ENCODE measurements at regions not wholly inside any gene's neighbourhood (a gene's known extent, or its start where the extent isn't known, plus 50 kb on each side); places are given as distances from the start of the nearest gene placed in this dataset.

DNA sequence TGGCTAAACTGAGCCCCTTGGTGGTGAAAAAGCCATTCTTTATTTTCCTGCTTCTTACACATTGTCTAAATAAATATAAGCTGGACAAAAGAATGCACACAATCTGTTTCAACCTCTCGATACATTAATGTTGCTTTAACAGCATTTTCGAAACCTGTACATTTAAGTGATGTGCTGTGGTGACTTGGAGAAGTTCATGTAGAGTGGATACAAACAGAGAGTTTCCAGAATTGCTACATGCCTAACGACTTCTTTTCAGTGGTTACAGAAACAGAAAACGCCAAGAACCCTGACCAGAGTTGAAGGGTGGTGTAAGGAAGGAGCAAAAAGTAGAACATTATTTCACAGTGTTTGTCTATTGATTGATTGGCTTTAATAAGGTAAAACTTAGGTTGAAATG lies 500.9 kb downstream of the SLC16A7 start:
- Histone ChIP-seq H3K36me3 (ENCODE audit: control insufficient read depth in 1 of 2, insufficient read depth in 2 of 2, low read length in 2 of 2) (no peaks in the 10 kb centered on the region), H3K9ac (ENCODE audit: low read length) (no peak overlapping the region), H4K20me1 (ENCODE audit: insufficient read depth) (no peaks in the 10 kb centered on the region), H2AFZ (ENCODE audit: low read depth, low read length, poor library complexity, severe bottlenecking) (no peak overlapping the region), H3K4me2 (ENCODE audit: low read length) (no peak overlapping the region), H3K27ac (ENCODE audit: low read depth, low read length) (no peak overlapping the region), H3K4me3 (replicated peaks in 1 of 2; ENCODE audit: low read depth in 1 of 2, low read length in 2 of 2) (no peak overlapping the region), H3K9me2 (ENCODE audit: insufficient read depth) (no peaks in the 10 kb centered on the region), H3K4me1 (ENCODE audit: control insufficient read depth in 1 of 2, insufficient read depth in 2 of 2, low read length in 2 of 2) (peaks cover 0 to 3% of the 10 kb centered on the region in 2 experiments; a peak in 1 of 4 replicates), H3K9me3 (ENCODE audit: control insufficient read depth in 1 of 2, insufficient read depth in 1 of 2, low read depth in 1 of 2, low read length in 2 of 2) (no peaks in the 10 kb centered on the region), H3K79me2 (ENCODE audit: insufficient read depth, low read length) (no peaks in the 10 kb centered on the region), H3K27me3 (ENCODE audit: insufficient read depth, low read length) (no peaks in the 10 kb centered on the region)
- BruUV-seq (replicated peaks), result no TSS peak
- no peak for DNase-seq (ENCODE audit: low read depth, low spot score)
- ChIA-PET RAD21 (ENCODE audit: low non-redundant PET in 1 of 2, low total read pairs in 2 of 2, uncharacterized antibody in 2 of 2, unreplicated experiment in 2 of 2) (no interaction called here), POLR2A (no interaction called here), CTCF (no interaction called here)
- TF ChIP-seq JUND (IDR thresholded peaks at IDR 0.05) (no peak), SRF (IDR thresholded peaks at IDR 0.05; ENCODE audit: low read depth) (no peak)
- intact Hi-C loops (cut with micrococcal nuclease), result no loop called here
- ATAC-seq, result no peak

GRCh38 chr12:60100160-60100559 lies 504.3 kb downstream of the SLC16A7 start:
- H3K27ac ChIP-seq (ENCODE audit: low read depth, low read length), result no peak overlapping the region
- H3K9ac ChIP-seq (ENCODE audit: low read length), result no peak overlapping the region
- H2AFZ ChIP-seq (ENCODE audit: low read depth, low read length, poor library complexity, severe bottlenecking), result no peak overlapping the region
- intact Hi-C loops (cut with micrococcal nuclease), result loop anchor here (10.0 kb wide), 2 partner anchors 395 to 1435 kb away; no protein-coding TSS in a partner anchor
- no peaks in the 10 kb centered on the region for H4K20me1 ChIP-seq (ENCODE audit: insufficient read depth)
- ChIA-PET CTCF (no interaction called here), POLR2A (no interaction called here), RAD21 (ENCODE audit: low non-redundant PET in 1 of 2, low total read pairs in 2 of 2, uncharacterized antibody in 2 of 2, unreplicated experiment in 2 of 2) (no interaction called here)
- no peak overlapping the region for H3K4me2 ChIP-seq (ENCODE audit: low read length)
- no peaks in the 10 kb centered on the region for H3K9me2 ChIP-seq (ENCODE audit: insufficient read depth)
- H3K9me3 ChIP-seq (ENCODE audit: control insufficient read depth in 1 of 2, insufficient read depth in 1 of 2, low read depth in 1 of 2, low read length in 2 of 2), result no peaks in the 10 kb centered on the region
- DNase-seq (ENCODE audit: low read depth, low spot score) (no peak), ATAC-seq (no peak)
- H3K27me3 ChIP-seq (ENCODE audit: insufficient read depth, low read length), result no peaks in the 10 kb centered on the region
- no peaks in the 10 kb centered on the region for H3K79me2 ChIP-seq (ENCODE audit: insufficient read depth, low read length)
- BruUV-seq (replicated peaks), result no TSS peak
- H3K4me3 ChIP-seq (replicated peaks in 1 of 2; ENCODE audit: low read depth in 1 of 2, low read length in 2 of 2), result no peak overlapping the region
- H3K4me1 ChIP-seq (ENCODE audit: control insufficient read depth in 1 of 2, insufficient read depth in 2 of 2, low read length in 2 of 2), result peaks cover 0 to 3% of the 10 kb centered on the region in 2 experiments; a peak in 1 of 4 replicates
- no peaks in the 10 kb centered on the region for H3K36me3 ChIP-seq (ENCODE audit: control insufficient read depth in 1 of 2, insufficient read depth in 2 of 2, low read length in 2 of 2)
- TF ChIP-seq, protein P1, sequence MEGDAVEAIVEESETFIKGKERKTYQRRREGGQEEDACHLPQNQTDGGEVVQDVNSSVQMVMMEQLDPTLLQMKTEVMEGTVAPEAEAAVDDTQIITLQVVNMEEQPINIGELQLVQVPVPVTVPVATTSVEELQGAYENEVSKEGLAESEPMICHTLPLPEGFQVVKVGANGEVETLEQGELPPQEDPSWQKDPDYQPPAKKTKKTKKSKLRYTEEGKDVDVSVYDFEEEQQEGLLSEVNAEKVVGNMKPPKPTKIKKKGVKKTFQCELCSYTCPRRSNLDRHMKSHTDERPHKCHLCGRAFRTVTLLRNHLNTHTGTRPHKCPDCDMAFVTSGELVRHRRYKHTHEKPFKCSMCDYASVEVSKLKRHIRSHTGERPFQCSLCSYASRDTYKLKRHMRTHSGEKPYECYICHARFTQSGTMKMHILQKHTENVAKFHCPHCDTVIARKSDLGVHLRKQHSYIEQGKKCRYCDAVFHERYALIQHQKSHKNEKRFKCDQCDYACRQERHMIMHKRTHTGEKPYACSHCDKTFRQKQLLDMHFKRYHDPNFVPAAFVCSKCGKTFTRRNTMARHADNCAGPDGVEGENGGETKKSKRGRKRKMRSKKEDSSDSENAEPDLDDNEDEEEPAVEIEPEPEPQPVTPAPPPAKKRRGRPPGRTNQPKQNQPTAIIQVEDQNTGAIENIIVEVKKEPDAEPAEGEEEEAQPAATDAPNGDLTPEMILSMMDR (IDR thresholded peaks at IDR 0.05 in 2 of 3, conservative IDR thresholded peaks at IDR 0.05 in 1 of 3; ENCODE audit: borderline replicate concordance in 1 of 3, insufficient read depth in 1 of 3, low read depth in 2 of 3, low read length in 2 of 3), result no peak
- no peak for TF ChIP-seq EZH2phosphoT487 (IDR thresholded peaks at IDR 0.05; ENCODE audit: borderline replicate concordance)
- TF ChIP-seq, protein P2, sequence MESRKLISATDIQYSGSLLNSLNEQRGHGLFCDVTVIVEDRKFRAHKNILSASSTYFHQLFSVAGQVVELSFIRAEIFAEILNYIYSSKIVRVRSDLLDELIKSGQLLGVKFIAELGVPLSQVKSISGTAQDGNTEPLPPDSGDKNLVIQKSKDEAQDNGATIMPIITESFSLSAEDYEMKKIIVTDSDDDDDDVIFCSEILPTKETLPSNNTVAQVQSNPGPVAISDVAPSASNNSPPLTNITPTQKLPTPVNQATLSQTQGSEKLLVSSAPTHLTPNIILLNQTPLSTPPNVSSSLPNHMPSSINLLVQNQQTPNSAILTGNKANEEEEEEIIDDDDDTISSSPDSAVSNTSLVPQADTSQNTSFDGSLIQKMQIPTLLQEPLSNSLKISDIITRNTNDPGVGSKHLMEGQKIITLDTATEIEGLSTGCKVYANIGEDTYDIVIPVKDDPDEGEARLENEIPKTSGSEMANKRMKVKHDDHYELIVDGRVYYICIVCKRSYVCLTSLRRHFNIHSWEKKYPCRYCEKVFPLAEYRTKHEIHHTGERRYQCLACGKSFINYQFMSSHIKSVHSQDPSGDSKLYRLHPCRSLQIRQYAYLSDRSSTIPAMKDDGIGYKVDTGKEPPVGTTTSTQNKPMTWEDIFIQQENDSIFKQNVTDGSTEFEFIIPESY (IDR thresholded peaks at IDR 0.05; ENCODE audit: extremely low read depth, insufficient replicate concordance, low read length), result no peak
- no peak for TF ChIP-seq POLR2AphosphoS5 (IDR thresholded peaks at IDR 0.05; ENCODE audit: low read depth, low read length)
- TF ChIP-seq ZFX (IDR thresholded peaks at IDR 0.05), result no peak
- TF ChIP-seq EGR1 (IDR thresholded peaks at IDR 0.05; ENCODE audit: low read depth), result no peak
- TF ChIP-seq CEBPB (IDR thresholded peaks at IDR 0.05; ENCODE audit: low read depth), result no peak
- TF ChIP-seq TCF7L2 (IDR thresholded peaks at IDR 0.05; ENCODE audit: borderline replicate concordance, extremely low read depth, insufficient read depth, insufficient read length), result no peak
- TF ChIP-seq REST (IDR thresholded peaks at IDR 0.05; ENCODE audit: low read depth), result no peak
- TF ChIP-seq SIN3A (IDR thresholded peaks at IDR 0.05; ENCODE audit: low read depth), result no peak
- TF ChIP-seq POLR2A (IDR thresholded peaks at IDR 0.05; ENCODE audit: borderline replicate concordance, extremely low read depth, insufficient read depth, insufficient read length), result no peak
- TF ChIP-seq YY1 (IDR thresholded peaks at IDR 0.05; ENCODE audit: extremely low read depth, insufficient replicate concordance, low read depth, low read length), result no peak
